ENCODE measurements at regions not wholly inside any gene's neighbourhood (a gene's known extent, or its start where the extent isn't known, plus 50 kb on each side); places are given as distances from the start of the nearest gene placed in this dataset.

DNA sequence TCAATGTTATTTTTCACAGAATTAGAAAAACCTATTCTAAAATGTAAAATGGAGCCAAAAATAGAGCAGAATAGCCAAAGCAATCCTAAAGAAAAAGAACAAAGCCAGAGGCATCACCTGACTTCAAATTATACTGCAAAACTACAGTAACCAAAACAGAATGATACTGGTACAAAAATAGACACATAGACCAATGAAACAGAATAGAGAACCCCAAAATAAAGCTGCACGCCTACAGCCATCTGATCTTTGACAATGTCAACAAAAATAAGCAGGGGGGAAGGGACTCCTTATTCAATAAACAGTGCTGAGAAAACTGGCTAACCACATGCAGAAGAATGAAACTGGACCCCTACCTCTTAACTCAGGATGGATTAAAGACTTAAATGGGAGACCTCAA lies 65.8 kb upstream of the PDE4D start:
- no peak for ATAC-seq

DNA sequence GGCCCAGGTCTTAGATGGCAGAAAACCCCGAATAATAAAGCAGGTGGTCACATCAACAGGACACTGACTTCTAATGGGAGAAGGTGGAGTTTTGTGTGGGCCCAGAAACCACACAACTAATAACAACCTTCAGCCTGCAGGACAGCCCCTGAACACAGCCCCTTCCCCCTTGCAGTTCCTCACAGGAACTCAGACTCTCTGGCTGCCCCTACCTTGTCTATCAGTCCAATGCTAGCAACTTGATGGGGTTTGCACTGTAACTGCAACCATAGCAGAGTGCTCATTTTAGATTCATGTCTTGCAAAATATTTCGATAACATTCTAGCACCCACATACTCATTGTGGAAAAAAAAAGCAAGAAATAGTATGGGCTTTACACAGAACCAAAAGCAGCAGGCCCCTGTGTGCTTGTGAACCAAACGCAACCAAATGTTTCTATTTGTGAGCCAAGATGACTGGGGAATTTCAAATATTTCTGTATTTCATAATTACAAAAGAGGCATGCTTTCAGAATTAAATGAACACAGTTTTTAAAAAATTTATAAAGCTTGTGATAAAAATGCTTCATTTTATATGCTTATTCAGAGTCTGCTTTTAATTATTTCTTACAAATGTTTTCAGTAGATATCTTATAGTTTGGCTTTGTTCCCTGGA lies 62.7 kb upstream of the PDE4D start:
- ATAC-seq = no peak

More for the DNA sequence above, 65.8 kb upstream of the PDE4D start:
- DNase-seq = no peak

GRCh38 chr5:59955241-59955640 lies 61.7 kb upstream of the PDE4D start:
- no peak for DNase-seq
- ATAC-seq = no peak

More for the DNA sequence above, 62.7 kb upstream of the PDE4D start:
- no peak for DNase-seq

DNA sequence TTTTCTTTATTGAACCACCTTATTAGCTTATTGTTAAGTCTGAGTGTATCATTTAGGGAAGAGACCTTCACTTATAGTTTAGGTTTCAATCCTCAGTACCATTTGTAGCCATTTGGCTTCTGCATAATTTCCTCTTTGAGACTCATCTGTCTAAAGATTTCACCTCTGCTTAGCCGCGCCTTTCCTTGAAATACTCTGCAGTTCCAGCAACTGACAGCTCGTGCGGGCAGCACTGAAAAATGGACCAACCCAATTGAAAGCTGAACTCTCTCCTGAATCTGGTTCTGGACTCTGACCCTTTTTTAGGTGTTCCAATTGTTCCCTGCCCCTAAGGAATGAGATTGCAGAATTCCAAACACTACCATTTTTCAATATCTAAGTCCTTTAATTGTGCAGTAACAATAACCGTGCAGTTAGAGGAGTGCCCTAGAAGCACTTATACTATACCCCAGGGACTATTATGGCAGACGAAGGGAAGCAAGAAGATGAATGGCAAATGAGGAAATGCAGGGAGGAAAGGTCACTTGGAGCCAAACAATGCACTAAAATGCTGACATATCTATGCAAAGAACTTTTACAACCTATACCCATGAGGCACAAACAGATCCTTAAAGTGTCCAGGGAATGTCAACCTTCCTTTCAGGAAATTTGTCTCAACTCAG lies 50.1 kb upstream of the PDE4D start:
- no peak for DNase-seq
- ATAC-seq = no peak

Measured in stimulated activated naive CD8-positive, alpha-beta T cell treated with anti-CD3 and anti-CD28 coated beads, Interleukin-15, Interleukin-2, amounts not matched to agents 100 U/mL and 50 U/mL, for 24 hours (primary cell).